ENCODE measurements at regions not wholly inside any gene's neighbourhood (a gene's known extent, or its start where the extent isn't known, plus 50 kb on each side); places are given as distances from the start of the nearest gene placed in this dataset.
"Not testable (repeated sequence)": the region's sequence is repeated elsewhere in the genome, so short reads cannot be mapped to it uniquely, and the experiment has no call there.

DNA sequence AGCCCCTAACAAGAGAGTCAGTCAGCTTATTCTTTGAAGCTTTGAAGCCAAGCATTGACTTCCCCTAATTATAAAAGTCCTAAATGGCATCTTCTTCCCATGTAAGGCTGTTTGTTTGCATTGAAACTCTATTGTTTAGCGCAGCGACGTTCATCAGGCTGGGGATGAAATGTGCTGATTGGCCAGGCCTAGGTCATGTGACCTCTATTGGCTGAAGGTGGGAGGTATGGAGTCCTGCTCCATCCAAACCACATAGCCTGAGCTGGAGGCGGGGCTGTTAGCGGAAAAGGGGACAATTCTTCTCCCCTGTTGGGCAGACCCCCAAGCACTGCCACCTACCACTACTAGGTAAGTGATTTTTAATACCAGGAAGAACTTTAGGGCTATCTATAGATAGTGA, 145.3 kb upstream of the PRR23C start:
- DNase-seq (ENCODE audit: low spot score) = no peak
- intact Hi-C loops (cut with DNase I) = no loop called here

- intact Hi-C loops (cut with DNase I); DNase-seq (ENCODE audit: low spot score): not testable (repeated sequence)
These were observed 149.4 kb upstream of the MRPS22 start for GRCh38 chr3:139194421-139194820.

- intact Hi-C loops (cut with DNase I); DNase-seq (ENCODE audit: low spot score): not testable (repeated sequence)
These were observed 147.7 kb upstream of the MRPS22 start for GRCh38 chr3:139196146-139196545.

DNA sequence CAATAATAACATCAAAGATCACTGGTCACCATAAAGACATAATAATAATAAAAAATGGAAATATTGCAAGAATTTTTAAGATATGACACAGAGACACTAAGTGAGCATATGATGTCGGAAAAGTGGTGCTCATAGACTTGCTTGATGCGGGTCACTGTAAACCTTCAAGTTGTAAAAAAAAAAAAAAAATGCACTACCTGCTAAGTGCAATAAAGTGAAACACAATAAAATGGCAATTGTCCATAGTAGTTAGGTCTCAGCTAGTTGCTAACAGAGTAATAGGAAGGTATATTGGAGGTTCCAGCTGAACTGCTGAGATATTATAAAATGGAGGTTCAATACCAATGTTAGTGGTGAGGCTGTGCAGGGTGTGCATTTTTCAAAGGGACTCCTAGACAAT, 146.6 kb upstream of the MRPS22 start:
- intact Hi-C loops (cut with DNase I) = no loop called here
- no peak for DNase-seq (ENCODE audit: low spot score)

DNA sequence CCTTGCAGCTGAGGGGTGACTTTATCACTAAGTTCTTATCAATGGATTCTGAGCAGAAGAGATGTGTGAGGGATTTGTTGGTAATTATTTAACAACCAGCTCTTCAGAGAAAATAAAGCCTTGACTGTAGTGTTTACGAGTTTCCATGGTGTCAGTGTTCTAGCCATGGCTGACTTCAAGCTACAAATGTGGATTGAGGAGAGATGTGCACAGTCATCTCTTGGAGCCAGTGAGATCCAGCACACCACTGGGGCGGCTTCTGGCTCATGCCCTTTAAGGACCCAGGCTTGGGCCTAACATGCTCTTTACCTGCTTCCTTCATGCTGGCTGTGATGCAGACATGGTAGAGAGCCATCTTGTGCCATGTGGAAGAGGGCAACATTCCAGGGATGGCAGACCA, 145.6 kb upstream of the MRPS22 start:
- intact Hi-C loops (cut with DNase I) = no loop called here
- no peak for DNase-seq (ENCODE audit: low spot score)

DNA sequence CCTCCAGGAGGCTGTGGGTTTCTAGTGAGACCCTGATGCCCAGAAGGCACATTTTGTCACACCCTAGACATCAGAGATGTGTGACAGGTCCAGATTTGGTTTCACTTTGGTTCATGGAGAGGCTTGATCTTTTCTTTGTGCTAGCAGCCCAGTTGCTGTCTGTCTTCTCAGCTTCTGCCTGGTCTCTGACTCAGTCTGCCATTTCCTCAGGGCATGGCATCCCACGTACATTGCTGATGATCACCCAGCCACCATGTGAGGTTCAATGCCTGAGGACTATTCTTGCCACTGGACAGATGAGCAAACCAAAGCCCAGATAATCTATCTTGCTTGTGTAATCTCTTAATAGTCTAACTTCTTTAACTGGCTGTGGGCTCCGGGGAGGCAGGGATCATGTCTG, 144.9 kb upstream of the MRPS22 start:
- intact Hi-C loops (cut with DNase I) = no loop called here
- no peak for DNase-seq (ENCODE audit: low spot score)

GRCh38 chr3:139199421-139200010, 144.3 kb upstream of the MRPS22 start:
- no peak for DNase-seq (ENCODE audit: low spot score)
- intact Hi-C loops (cut with DNase I) = loop anchor here (5.0 kb wide), 1 partner anchor 87 kb away; no protein-coding TSS in a partner anchor

DNA sequence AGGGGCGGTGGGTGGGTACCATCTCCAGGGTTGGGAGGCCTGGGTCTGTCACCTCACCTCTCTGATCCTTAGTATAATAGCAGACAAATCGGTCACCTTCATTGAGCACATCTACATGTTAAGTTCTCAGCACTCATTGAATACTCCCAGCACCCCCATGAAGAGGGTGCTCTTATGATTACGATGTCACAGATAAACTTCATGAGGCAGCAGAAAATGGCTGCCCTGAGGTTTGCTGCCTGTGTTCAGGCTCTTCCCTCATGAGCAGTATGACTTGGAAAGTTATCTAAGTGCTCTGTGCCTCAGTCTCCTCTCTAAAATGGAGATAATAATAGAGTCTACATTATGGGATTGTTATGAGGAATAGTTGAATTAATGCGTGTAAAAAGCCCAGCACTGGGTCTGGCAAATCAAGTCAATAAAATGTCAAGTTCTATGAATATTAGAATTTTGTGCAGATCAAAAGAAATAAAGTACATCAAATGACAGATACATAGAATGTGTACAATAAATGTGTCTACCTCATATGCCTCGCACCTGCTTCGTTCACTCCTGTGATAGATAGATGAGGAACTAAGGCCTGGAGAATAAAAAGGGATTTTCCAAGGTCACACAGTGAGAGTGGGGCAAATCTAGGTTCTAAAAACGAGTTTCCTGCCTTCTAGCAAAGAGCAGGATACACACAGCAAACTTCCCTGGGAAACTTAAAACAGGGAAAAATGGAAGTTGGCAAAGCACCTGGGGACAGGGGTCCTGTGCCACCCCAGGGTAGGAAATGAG, 142.2 kb upstream of the MRPS22 start:
- DNase-seq (ENCODE audit: low spot score) = no peak
- intact Hi-C loops (cut with DNase I) = loop anchor here (5.0 kb wide), 1 partner anchor 89 kb away; no protein-coding TSS in a partner anchor

DNA sequence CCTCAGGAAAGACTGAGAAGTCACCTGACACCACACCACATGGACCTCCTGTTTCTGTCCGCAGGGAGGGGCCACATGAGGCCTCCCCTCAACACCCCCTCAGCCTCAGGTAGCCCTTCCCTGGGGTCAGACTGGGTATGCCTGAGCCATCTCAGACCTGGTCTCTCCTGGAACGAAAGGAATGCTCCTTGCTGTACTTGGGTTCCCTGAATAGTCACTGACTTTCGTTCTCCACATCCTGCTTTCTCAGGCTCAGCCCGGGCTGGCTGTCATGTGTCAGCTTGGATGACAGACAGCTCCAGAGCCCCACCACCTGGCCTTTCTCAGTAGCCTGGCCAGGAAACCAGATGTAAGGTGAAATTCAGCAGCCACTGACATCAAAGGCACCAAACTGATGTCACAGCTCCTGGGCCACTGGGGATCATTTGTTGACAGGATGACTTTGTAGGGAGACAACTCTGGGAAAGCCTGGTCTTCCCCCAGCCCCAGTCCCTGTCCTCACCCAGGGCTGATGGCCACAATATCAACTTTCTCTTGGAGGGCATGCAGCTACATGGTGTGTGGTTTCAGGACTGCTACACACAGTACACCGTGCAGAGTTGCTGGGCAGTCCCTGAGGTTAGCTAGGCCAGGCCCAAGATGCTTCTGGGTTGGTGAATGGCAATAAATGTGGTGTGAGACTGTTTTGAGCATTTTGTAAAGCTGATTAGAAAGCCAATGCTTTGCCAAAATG, 141.4 kb upstream of the MRPS22 start:
- DNase-seq (ENCODE audit: low spot score) = no peak

DNA sequence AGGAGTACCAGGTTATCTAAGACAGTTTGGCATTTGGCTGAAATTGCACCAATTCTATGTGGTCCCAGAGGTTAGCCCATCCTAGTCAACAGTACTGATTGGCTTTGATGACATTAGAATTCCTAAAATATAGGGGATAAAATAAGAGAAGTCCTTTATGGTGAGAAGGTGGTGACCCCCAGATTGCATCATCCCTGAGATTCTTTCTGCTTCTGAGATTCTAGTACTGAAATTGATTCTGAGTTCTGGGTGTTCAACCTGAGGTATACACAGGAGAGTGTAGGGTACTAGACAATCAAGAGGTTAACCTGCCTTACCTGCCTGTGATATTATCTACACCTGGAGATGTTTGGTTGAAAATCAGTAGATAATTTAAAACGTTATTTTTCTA, 140.9 kb upstream of the MRPS22 start:
- DNase-seq (ENCODE audit: low spot score) = no peak
- intact Hi-C loops (cut with DNase I) = loop anchor here (5.0 kb wide), 1 partner anchor 91 kb away; no protein-coding TSS in a partner anchor

More for the DNA sequence above, 141.4 kb upstream of the MRPS22 start:
- intact Hi-C loops (cut with DNase I) = loop anchor here (5.0 kb wide), 1 partner anchor 90 kb away; no protein-coding TSS in a partner anchor

DNA sequence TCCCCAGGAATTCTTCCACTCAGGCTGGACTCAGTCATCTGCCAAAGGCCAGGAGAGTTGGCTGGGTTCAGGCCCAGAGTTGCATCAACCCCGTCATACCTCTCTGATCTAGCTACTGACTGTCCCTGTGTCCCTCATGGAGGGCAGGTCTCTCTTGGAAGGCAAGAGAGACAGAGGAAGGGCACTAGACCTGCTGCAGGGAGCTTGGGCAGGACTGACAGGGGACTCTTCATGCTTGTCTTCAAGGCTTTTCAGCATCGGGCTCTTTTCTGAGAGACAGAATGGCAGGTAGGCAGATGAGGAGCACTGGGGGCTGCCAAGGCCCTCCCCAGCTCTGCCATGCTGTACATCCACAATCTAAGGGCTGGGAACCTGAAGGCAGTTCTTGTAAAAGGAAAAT, 140.1 kb upstream of the MRPS22 start:
- intact Hi-C loops (cut with DNase I) = loop anchor here (5.0 kb wide), 1 partner anchor 91 kb away; no protein-coding TSS in a partner anchor
- DNase-seq (ENCODE audit: low spot score) = no peak

- intact Hi-C loops (cut with DNase I) = loop anchor here (5.0 kb wide), 1 partner anchor 92 kb away; no protein-coding TSS in a partner anchor
- no peak for DNase-seq (ENCODE audit: low spot score)
These were observed 139.1 kb upstream of the MRPS22 start for GRCh38 chr3:139204728-139205127.

GRCh38 chr3:139213936-139214335, 129.9 kb upstream of the MRPS22 start:
- DNase-seq (ENCODE audit: low spot score) = no peak
- intact Hi-C loops (cut with DNase I) = no loop called here

GRCh38 chr3:139216958-139217357, 126.9 kb upstream of the MRPS22 start:
- no peak for DNase-seq (ENCODE audit: low spot score)
- intact Hi-C loops (cut with DNase I) = no loop called here

- intact Hi-C loops (cut with DNase I) = no loop called here
- no peak for DNase-seq (ENCODE audit: low spot score)
These were observed 126.2 kb upstream of the MRPS22 start for GRCh38 chr3:139217633-139218032.

GRCh38 chr3:139218046-139218445, 125.8 kb upstream of the MRPS22 start:
- intact Hi-C loops (cut with DNase I) = no loop called here
- no peak for DNase-seq (ENCODE audit: low spot score)

GRCh38 chr3:139219463-139219862, 124.4 kb upstream of the MRPS22 start:
- DNase-seq (ENCODE audit: low spot score) = no peak

GRCh38 chr3:139222100-139222657, 121.6 kb upstream of the MRPS22 start:
- DNase-seq (ENCODE audit: low spot score) = no peak
- intact Hi-C loops (cut with DNase I) = no loop called here

More at GRCh38 chr3:139219463-139219862, 124.4 kb upstream of the MRPS22 start:
- intact Hi-C loops (cut with DNase I) = no loop called here

DNA sequence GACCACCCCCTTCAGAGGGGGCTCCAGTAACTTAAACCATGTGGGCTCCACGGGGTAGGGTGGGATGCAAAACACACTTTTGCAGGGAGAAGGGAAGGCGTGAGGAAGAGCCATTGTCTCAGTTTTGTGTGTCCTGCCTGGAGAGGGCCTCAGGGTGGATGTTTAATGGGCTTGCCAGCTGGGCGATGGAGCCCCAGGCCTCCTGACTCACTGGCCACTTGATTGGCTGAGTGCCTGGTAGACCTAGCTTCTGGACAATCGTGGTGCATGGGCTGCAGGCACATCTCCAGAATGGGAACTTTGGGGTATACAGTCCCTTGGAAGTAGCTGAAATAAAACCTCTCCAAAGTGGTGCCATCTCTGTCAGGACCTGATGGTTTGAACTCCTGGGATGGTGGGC, 118.3 kb upstream of the MRPS22 start:
- DNase-seq (ENCODE audit: low spot score) = no peak
- intact Hi-C loops (cut with DNase I) = loop anchor here (5.0 kb wide), 1 partner anchor 62 kb away; no protein-coding TSS in a partner anchor

- intact Hi-C loops (cut with DNase I) = loop anchor here (5.0 kb wide), 1 partner anchor 61 kb away; no protein-coding TSS in a partner anchor
- no peak for DNase-seq (ENCODE audit: low spot score)
These were observed 117.1 kb upstream of the MRPS22 start for GRCh38 chr3:139226731-139227130.
